GM23338 (cell line): ENCODE measurements at regions not wholly inside any gene's neighbourhood (a gene's known extent, or its start where the extent isn't known, plus 50 kb on each side); places are given as distances from the start of the nearest gene placed in this dataset.

Experiments
- CREB1 ChIP-seq: fragments of 250-450 bp; sonication (Bioruptor Pico); IDR thresholded peaks from 2 replicates; pipeline ENCODE4 v1.5.0; 2020; ENCODE audit warnings: low read depth, mild to moderate bottlenecking, moderate library complexity
- EZH2 ChIP-seq: fragments of 200-600 bp; sonication (generic); IDR thresholded peaks from one replicate; pipeline ENCODE4 v1.8.0; 2017; ENCODE audit warnings: antibody characterized with exemption, mild to moderate bottlenecking, low read depth; ENCODE audit not compliant: unreplicated experiment
- EZH2phosphoT487 ChIP-seq: fragments of 200-600 bp; sonication (generic); IDR thresholded peaks from one replicate; pipeline ENCODE4 v1.8.1; 2018; ENCODE audit warnings: antibody characterized with exemption; ENCODE audit not compliant: unreplicated experiment
- NANOG ChIP-seq: IDR thresholded peaks from 2 replicates; pipeline ENCODE4 v1.6.1; 2016; ENCODE audit warnings: antibody characterized with exemption, borderline replicate concordance
- POLR2AphosphoS5 ChIP-seq: IDR thresholded peaks from 2 replicates; pipeline ENCODE4 v1.6.1; 2016; ENCODE audit warnings: antibody characterized with exemption, low read depth
- REST ChIP-seq: IDR thresholded peaks from one replicate; pipeline ENCODE4 v1.6.1; 2018; ENCODE audit warnings: antibody characterized with exemption; ENCODE audit not compliant: unreplicated experiment
- STAT1 ChIP-seq: IDR thresholded peaks from one replicate; pipeline ENCODE4 v1.6.1; 2016; ENCODE audit warnings: antibody characterized with exemption; ENCODE audit not compliant: unreplicated experiment
- ZNF114 ChIP-seq: fragments of 250-450 bp; sonication (Bioruptor Pico); IDR thresholded peaks from 2 replicates; pipeline ENCODE4 v1.5.0; 2020; ENCODE audit warnings: mild to moderate bottlenecking, moderate library complexity
- ZNF331 ChIP-seq: fragments of 250-450 bp; sonication (Bioruptor Pico); IDR thresholded peaks from 2 replicates; pipeline ENCODE4 v1.5.0; 2020; ENCODE audit warnings: low read depth, mild to moderate bottlenecking, moderate library complexity
- TF ChIP-seq, protein P1 (sequence below), 2 experiments: fragments of 200-600 bp in 1 of 2; sonication (generic) in 1 of 2; conservative IDR thresholded peaks; 2 replicates each; pipeline versions ENCODE4 v1.5.1 to v1.6.1; 2016 to 2017; ENCODE audit warnings: antibody characterized with exemption in 2 of 2, low read depth in 2 of 2, mild to moderate bottlenecking in 2 of 2, moderate library complexity in 1 of 2
- TF ChIP-seq, protein P2 (sequence below): IDR thresholded peaks from 2 replicates; pipeline ENCODE4 v1.6.1; 2016; ENCODE audit warnings: antibody characterized with exemption

DNA sequence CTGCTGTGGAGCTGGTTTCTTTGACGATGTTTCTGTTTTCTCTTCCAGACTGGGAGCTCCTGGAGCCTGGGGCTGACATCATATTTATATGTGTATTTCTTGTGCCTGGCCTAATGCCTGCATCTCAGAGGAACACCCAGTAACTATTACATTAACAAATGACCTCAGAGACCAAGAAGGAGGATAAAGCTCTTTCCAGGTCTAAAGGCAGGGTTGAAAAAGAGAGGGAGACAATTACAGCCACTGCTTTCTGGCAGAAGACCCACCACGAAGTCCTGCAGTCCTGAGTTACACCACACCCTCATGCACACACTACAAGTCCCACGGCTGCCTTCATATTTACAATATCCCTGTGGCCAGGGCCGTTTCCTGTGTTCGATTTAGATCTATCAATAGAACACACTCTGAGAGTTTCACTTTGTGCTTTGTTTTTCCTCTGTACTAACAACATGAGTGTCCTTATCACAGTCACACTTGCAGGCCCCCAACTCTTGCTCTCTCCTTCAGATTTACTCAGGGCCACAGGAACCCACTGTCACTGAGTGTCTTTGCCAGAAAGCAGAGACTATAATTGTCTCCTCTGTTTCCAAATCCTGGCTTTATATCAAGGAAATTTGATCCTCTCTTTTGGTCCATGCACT is 535.5 kb downstream of the MID1IP1 start:
- TF ChIP-seq, protein P1, sequence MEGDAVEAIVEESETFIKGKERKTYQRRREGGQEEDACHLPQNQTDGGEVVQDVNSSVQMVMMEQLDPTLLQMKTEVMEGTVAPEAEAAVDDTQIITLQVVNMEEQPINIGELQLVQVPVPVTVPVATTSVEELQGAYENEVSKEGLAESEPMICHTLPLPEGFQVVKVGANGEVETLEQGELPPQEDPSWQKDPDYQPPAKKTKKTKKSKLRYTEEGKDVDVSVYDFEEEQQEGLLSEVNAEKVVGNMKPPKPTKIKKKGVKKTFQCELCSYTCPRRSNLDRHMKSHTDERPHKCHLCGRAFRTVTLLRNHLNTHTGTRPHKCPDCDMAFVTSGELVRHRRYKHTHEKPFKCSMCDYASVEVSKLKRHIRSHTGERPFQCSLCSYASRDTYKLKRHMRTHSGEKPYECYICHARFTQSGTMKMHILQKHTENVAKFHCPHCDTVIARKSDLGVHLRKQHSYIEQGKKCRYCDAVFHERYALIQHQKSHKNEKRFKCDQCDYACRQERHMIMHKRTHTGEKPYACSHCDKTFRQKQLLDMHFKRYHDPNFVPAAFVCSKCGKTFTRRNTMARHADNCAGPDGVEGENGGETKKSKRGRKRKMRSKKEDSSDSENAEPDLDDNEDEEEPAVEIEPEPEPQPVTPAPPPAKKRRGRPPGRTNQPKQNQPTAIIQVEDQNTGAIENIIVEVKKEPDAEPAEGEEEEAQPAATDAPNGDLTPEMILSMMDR (conservative IDR thresholded peaks at IDR 0.05; ENCODE audit: low read depth in 2 of 2), result no peak
- TF ChIP-seq EZH2, result no peak
- no peak for TF ChIP-seq POLR2AphosphoS5
- TF ChIP-seq, protein P2, sequence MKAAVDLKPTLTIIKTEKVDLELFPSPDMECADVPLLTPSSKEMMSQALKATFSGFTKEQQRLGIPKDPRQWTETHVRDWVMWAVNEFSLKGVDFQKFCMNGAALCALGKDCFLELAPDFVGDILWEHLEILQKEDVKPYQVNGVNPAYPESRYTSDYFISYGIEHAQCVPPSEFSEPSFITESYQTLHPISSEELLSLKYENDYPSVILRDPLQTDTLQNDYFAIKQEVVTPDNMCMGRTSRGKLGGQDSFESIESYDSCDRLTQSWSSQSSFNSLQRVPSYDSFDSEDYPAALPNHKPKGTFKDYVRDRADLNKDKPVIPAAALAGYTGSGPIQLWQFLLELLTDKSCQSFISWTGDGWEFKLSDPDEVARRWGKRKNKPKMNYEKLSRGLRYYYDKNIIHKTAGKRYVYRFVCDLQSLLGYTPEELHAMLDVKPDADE, result no peak
- no peak for TF ChIP-seq NANOG
- TF ChIP-seq STAT1, result no peak
- no peak for TF ChIP-seq EZH2phosphoT487
- TF ChIP-seq CREB1 (CRISPR knock-in tag), result no peak
- TF ChIP-seq REST, result no peak
- TF ChIP-seq ZNF331, result no peak
- TF ChIP-seq ZNF114 (CRISPR knock-in tag), result no peak
